Effector memory CD8-positive, alpha-beta T cell (primary cell): ENCODE measurements at regions not wholly inside any gene's neighbourhood (a gene's known extent, or its start where the extent isn't known, plus 50 kb on each side); places are given as distances from the start of the nearest gene placed in this dataset.
"Not testable (repeated sequence)": the region's sequence is repeated elsewhere in the genome, so short reads cannot be mapped to it uniquely, and the experiment has no call there.

ENCODE experiments used
- ATAC-seq: fragments of 150-1000 bp; cut with Tn5 transposase; replicated peaks from 2 replicates; pipeline ENCODE4 v1.10.0; 2021; ENCODE audit warnings: mild to moderate bottlenecking, moderate library complexity
- DNase-seq, 3 experiments: peaks; one replicate each; pipeline ENCODE4 v3.0.0; 2021
- H3K27ac Mint-ChIP-seq, 2 donors: one replicate each; pipeline ENCODE4 v1.8.0; 2022; ENCODE audit warnings: mild to moderate bottlenecking in 2 of 2, mixed read lengths in 2 of 2, moderate library complexity in 2 of 2
- H3K27me3 Mint-ChIP-seq, 2 donors: one replicate each; pipeline ENCODE4 v1.8.0; 2022; ENCODE audit warnings: mixed read lengths in 2 of 2
- H3K36me3 Mint-ChIP-seq: one replicate; pipeline ENCODE4 v1.8.0; 2022; ENCODE audit warnings: mild to moderate bottlenecking, moderate library complexity, mixed read lengths; ENCODE audit not compliant: insufficient read depth
- H3K4me1 Mint-ChIP-seq, 2 donors: one replicate each; pipeline ENCODE4 v1.8.0; 2022; ENCODE audit warnings: low read depth in 2 of 2, mixed read lengths in 2 of 2
- H3K4me3 Mint-ChIP-seq, 2 donors: one replicate each; pipeline ENCODE4 v1.8.0; 2022; ENCODE audit warnings: mild to moderate bottlenecking in 2 of 2, mixed read lengths in 2 of 2, moderate library complexity in 2 of 2
- H3K9me3 Mint-ChIP-seq, 2 donors: one replicate each; pipeline ENCODE4 v1.8.0; 2022; ENCODE audit warnings: mixed read lengths in 2 of 2

DNA sequence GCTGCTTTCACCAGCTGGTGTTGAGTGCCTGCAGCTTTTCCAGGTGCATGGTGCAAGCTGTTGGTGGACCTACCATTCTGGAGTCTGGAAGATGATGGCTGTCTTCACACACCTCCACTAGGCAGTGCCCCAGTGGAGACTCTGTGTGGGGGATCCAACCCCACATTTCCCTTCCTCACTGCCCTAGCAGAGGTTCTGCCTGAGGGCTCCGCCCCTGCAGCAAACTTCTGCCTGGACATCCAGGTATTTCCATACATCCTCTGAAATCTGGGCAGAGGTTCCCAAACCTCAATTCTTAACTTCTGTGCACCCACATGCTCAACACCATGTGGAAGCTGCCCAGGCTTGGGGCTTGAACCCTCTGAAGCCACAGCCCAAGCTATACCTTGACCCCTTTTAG, 172.4 kb downstream of the PHF2 start:
- peaks cover 47 to 53% of the 10 kb centered on the region in 2 donors for H3K27me3 Mint-ChIP-seq
- not testable (repeated sequence) for ATAC-seq

GRCh38 chr9:93731963-93732362, 155.6 kb downstream of the PHF2 start:
- peaks cover 6 to 19% of the 10 kb centered on the region in 2 donors for H3K9me3 Mint-ChIP-seq
- ATAC-seq (no peak), DNase-seq (no peak)
- peaks cover 49 to 75% of the 10 kb centered on the region in 2 donors for H3K27me3 Mint-ChIP-seq
- H3K36me3 Mint-ChIP-seq: no peaks in the 10 kb centered on the region
- H3K27ac Mint-ChIP-seq: no peak overlapping the region
- H3K4me1 Mint-ChIP-seq: no peaks in the 10 kb centered on the region
- H3K4me3 Mint-ChIP-seq: no peak overlapping the region

More for the DNA sequence above, 172.4 kb downstream of the PHF2 start:
- H3K27ac Mint-ChIP-seq, H3K36me3 Mint-ChIP-seq, H3K4me3 Mint-ChIP-seq, H3K4me1 Mint-ChIP-seq, DNase-seq: not testable (repeated sequence)
- H3K9me3 Mint-ChIP-seq: peaks cover 16 to 28% of the 10 kb centered on the region in 2 donors

DNA sequence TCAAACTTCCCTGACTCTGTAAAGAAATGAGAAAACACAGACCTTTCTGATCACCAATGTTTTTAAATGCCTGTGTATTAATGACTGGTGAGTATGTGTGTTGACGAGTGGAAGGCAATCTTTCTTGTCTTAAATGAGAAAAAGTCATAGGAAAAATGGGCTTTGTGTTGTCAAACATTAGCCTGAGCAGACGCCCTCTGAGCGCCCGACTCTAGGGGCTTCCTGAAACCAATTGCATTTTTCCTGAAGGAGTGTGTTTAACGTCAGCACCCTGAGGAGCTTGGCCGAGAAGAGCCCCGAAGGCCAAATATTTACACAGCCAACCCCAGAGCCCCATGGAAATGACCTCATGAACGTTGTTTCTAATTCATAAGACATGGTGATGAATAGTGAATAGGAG, 154.3 kb downstream of the PHF2 start:
- Mint-ChIP-seq H3K9me3 (peaks cover 4 to 19% of the 10 kb centered on the region in 2 donors), H3K4me1 (no peaks in the 10 kb centered on the region), H3K4me3 (no peak overlapping the region), H3K27ac (no peak overlapping the region), H3K27me3 (peaks cover 54 to 88% of the 10 kb centered on the region in 2 donors), H3K36me3 (no peaks in the 10 kb centered on the region)
- ATAC-seq: no peak
- DNase-seq: no peak

- Mint-ChIP-seq H3K9me3 (peaks cover 4 to 19% of the 10 kb centered on the region in 2 donors), H3K27me3 (peaks cover 54 to 90% of the 10 kb centered on the region in 2 donors), H3K27ac (no peak overlapping the region), H3K36me3 (no peaks in the 10 kb centered on the region), H3K4me1 (no peaks in the 10 kb centered on the region), H3K4me3 (no peak overlapping the region)
- DNase-seq (no peak), ATAC-seq (no peak)
Measured at GRCh38 chr9:93730217-93730616, 153.8 kb downstream of the PHF2 start.
